WTC11 (cell line): ENCODE measurements at regions not wholly inside any gene's neighbourhood (a gene's known extent, or its start where the extent isn't known, plus 50 kb on each side); places are given as distances from the start of the nearest gene placed in this dataset.

ENCODE experiments used
- ATF3 ChIP-seq: sonication (generic); formaldehyde crosslinking; conservative IDR thresholded peaks from 2 replicates; pipeline ENCODE4 v1.8.1; 2022; ENCODE audit warnings: mild to moderate bottlenecking, missing genetic modification reagents
- CBFB ChIP-seq: sonication (generic); formaldehyde crosslinking; IDR thresholded peaks from 2 replicates; pipeline ENCODE4 v1.8.1; 2022; ENCODE audit warnings: mild to moderate bottlenecking, low read depth, missing genetic modification reagents
- E2F5 ChIP-seq: sonication (generic); formaldehyde crosslinking; IDR thresholded peaks from 2 replicates; pipeline ENCODE4 v1.8.1; 2022; ENCODE audit warnings: mild to moderate bottlenecking, moderate library complexity, missing genetic modification reagents
- NFE2L1 ChIP-seq: sonication (generic); formaldehyde crosslinking; IDR thresholded peaks from 2 replicates; pipeline ENCODE4 v1.8.1; 2023; ENCODE audit warnings: missing genetic modification reagents
- RELA ChIP-seq: sonication (generic); formaldehyde crosslinking; IDR thresholded peaks from 2 replicates; pipeline ENCODE4 v1.8.1; 2022; ENCODE audit warnings: missing genetic modification reagents, mild to moderate bottlenecking, borderline replicate concordance
- USF2 ChIP-seq: sonication (generic); formaldehyde crosslinking; IDR thresholded peaks from 2 replicates; pipeline ENCODE4 v1.8.1; 2023; ENCODE audit warnings: mild to moderate bottlenecking, missing genetic modification reagents, moderate library complexity
- ZBTB21 ChIP-seq: sonication (generic); formaldehyde crosslinking; IDR thresholded peaks from 2 replicates; pipeline ENCODE4 v1.8.1; 2023; ENCODE audit warnings: mild to moderate bottlenecking, missing genetic modification reagents, borderline replicate concordance
- ZNF121 ChIP-seq: sonication (generic); formaldehyde crosslinking; IDR thresholded peaks from 2 replicates; pipeline ENCODE4 v1.8.0; 2023; ENCODE audit warnings: missing genetic modification reagents
- ZNF138 ChIP-seq: sonication (generic); formaldehyde crosslinking; conservative IDR thresholded peaks from 2 replicates; pipeline ENCODE4 v1.8.1; 2022; ENCODE audit warnings: mild to moderate bottlenecking, moderate library complexity, missing genetic modification reagents
- ZNF232 ChIP-seq: sonication (generic); formaldehyde crosslinking; IDR thresholded peaks from 2 replicates; pipeline ENCODE4 v1.8.0; 2022; ENCODE audit warnings: mild to moderate bottlenecking, missing genetic modification reagents
- TF ChIP-seq, protein P1 (sequence below): fragments of 200-600 bp; IDR thresholded peaks from 2 replicates; pipeline ENCODE4 v1.8.0; 2022; ENCODE audit warnings: antibody characterized with exemption
- TF ChIP-seq, protein P2 (sequence below): fragments of 250-450 bp; sonication (Bioruptor Pico); IDR thresholded peaks from 2 replicates; pipeline ENCODE4 v1.9.0; 2021; ENCODE audit warnings: moderate library complexity, mild to moderate bottlenecking, inconsistent platforms, borderline replicate concordance
- TF ChIP-seq, protein P3 (sequence below): sonication (generic); formaldehyde crosslinking; IDR thresholded peaks from 2 replicates; pipeline ENCODE4 v1.8.1; 2022; ENCODE audit warnings: low read depth, mild to moderate bottlenecking, moderate library complexity, missing genetic modification reagents, borderline replicate concordance

DNA sequence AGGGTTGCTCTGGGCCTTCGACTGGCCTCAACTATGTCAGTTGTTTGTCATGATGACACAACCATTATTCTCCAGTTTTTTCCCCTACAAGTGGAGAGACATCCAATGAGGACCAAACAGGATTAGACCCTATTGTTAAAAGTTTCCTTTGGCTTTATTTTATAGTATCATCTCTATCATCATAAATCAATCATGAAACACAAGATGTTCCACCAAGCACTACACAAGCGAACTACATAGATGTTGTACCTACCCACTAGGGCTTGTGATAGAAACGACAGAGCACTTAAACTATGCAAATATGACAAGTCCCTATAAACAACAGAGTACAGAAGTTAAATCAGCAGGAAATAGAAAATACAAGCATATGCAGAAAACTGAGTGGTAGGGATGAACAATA is 422.5 kb upstream of the MARCKS start:
- no peak for TF ChIP-seq ATF3 (CRISPR knock-in tag)
- no peak for TF ChIP-seq E2F5 (CRISPR knock-in tag)
- TF ChIP-seq NFE2L1 (CRISPR knock-in tag), result no peak
- TF ChIP-seq ZNF232 (CRISPR knock-in tag), result no peak
- no peak for TF ChIP-seq USF2 (CRISPR knock-in tag)
- TF ChIP-seq, protein P1, sequence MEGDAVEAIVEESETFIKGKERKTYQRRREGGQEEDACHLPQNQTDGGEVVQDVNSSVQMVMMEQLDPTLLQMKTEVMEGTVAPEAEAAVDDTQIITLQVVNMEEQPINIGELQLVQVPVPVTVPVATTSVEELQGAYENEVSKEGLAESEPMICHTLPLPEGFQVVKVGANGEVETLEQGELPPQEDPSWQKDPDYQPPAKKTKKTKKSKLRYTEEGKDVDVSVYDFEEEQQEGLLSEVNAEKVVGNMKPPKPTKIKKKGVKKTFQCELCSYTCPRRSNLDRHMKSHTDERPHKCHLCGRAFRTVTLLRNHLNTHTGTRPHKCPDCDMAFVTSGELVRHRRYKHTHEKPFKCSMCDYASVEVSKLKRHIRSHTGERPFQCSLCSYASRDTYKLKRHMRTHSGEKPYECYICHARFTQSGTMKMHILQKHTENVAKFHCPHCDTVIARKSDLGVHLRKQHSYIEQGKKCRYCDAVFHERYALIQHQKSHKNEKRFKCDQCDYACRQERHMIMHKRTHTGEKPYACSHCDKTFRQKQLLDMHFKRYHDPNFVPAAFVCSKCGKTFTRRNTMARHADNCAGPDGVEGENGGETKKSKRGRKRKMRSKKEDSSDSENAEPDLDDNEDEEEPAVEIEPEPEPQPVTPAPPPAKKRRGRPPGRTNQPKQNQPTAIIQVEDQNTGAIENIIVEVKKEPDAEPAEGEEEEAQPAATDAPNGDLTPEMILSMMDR, result no peak
- no peak for TF ChIP-seq CBFB (CRISPR knock-in tag)
- TF ChIP-seq, protein P2, sequence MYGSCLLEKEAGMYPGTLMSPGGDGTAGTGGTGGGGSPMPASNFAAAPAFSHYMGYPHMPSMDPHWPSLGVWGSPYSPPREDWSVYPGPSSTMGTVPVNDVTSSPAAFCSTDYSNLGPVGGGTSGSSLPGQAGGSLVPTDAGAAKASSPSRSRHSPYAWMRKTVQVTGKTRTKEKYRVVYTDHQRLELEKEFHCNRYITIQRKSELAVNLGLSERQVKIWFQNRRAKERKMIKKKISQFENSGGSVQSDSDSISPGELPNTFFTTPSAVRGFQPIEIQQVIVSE (CRISPR knock-in tag), result no peak
- TF ChIP-seq ZNF138 (CRISPR knock-in tag), result no peak
- TF ChIP-seq, protein P3, sequence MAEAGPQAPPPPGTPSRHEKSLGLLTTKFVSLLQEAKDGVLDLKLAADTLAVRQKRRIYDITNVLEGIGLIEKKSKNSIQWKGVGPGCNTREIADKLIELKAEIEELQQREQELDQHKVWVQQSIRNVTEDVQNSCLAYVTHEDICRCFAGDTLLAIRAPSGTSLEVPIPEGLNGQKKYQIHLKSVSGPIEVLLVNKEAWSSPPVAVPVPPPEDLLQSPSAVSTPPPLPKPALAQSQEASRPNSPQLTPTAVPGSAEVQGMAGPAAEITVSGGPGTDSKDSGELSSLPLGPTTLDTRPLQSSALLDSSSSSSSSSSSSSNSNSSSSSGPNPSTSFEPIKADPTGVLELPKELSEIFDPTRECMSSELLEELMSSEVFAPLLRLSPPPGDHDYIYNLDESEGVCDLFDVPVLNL (CRISPR knock-in tag), result no peak
- no peak for TF ChIP-seq RELA (CRISPR knock-in tag)
- TF ChIP-seq ZNF121 (CRISPR knock-in tag), result no peak
- TF ChIP-seq ZBTB21 (CRISPR knock-in tag), result no peak
